ENCODE measurements at regions not wholly inside any gene's neighbourhood (a gene's known extent, or its start where the extent isn't known, plus 50 kb on each side); places are given as distances from the start of the nearest gene placed in this dataset.
"Not testable (repeated sequence)": the region's sequence is repeated elsewhere in the genome, so short reads cannot be mapped to it uniquely, and the experiment has no call there.

DNA sequence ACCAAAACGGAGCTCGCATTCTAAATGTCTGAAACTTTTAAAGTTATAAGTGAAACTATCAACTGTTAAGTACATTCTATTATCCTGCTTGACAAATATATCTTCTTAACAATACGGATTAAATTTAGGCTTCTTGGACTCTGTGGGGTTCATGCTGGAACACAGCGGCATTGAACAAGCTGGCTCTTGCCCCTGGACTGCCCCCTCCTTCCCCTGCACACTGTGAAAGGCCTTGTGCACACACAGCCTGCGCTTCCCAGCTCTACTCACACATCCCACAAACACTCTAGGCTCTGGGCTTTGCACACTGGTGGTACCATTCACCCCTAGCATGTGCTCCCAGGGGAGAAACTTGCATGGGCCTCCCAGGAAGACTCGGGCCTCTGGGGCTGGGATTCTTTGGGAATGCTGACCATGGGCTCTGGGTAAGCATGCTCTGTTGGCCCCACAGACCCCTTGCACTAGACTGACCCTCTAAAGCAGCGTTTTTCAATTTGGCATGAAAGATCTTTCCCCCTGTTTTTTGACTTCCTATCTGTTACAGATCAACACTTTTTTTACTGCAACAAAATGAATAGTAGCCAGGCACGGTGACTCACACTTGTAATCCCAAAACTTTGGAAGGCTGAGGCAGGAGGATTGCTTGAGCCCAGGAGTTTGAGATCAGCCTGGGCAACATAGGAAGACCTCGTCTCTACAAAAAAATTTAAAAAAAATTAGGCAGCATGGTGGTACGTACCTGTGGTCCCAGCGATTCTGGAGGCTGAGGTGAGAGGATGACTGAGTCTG, 96.2 kb upstream of the CPM start:
- peak; percentile 30 for DNase-seq (ENCODE audit: low read depth)

GRCh38 chr12:69030321-69030720, 97.3 kb upstream of the CPM start:
- no peak for DNase-seq (ENCODE audit: low read depth)

DNA sequence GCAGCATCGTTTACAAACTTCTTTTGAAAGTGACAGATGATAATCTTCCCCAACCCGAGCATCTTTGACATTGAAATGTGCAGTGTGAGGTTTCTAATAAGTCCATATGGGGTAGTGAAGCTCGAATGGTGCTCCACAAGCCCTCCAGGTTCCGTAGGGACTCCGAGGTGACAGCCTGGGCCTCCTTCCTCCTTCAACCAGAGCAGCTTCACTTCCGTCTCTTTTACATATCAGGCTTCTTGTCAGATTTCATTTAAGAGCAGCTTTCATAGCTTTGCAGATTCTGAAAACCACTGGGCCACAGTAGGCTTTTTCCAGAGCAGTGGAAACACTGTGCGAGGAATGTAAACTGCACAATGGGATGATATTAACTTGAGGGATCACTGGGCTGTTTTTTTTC, 103.6 kb upstream of the CPM start:
- no peak for DNase-seq (ENCODE audit: low read depth)

- no peak for DNase-seq (ENCODE audit: low read depth)
Observed at GRCh38 chr12:69036999-69037398, 104.0 kb upstream of the CPM start.

GRCh38 chr12:69039911-69040310, 106.9 kb upstream of the CPM start:
- no peak for DNase-seq (ENCODE audit: low read depth)

GRCh38 chr12:69042557-69042956, 109.6 kb upstream of the CPM start:
- no peak for DNase-seq (ENCODE audit: low read depth)

DNA sequence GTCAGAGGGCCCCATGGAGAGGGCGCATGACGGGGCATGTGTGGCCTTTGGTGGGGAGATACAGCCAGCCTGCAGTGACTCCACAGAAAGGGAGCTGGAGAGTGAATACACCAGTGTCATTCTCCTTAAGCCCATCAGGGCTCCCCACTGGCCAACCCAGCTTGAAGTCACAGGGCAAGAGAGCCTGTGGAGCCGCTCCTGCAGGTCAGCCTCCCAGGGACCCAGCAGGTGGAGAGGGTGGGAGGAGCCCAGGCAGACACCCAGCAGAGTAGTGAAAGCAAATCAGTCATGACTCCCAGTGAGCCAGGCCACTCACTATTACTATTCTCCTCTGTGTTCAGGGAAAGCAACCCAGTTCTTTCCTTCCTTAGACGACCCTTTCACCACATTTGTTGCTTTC, 110.0 kb upstream of the CPM start:
- DNase-seq (ENCODE audit: low read depth): no peak

DNA sequence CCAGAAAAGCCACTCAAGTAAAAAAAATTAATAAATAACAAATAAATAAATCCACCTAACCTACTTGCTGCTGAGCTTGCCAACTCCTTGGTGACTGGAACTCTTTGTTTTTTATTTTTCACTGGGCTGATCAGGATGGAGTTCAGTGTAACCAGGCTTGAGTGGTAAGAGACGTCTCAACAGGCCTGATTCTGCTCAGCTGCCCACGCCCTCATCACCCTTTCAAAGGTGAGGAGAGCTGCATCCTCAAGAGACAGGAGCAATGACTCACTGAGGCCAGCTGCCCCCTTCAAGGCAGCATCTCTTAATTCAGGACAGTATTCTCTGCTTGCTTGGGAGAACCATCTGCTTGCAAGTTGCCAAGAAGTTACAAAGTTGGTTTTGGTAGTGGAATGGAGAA, 111.9 kb upstream of the CPM start:
- DNase-seq (ENCODE audit: low read depth): no peak

DNA sequence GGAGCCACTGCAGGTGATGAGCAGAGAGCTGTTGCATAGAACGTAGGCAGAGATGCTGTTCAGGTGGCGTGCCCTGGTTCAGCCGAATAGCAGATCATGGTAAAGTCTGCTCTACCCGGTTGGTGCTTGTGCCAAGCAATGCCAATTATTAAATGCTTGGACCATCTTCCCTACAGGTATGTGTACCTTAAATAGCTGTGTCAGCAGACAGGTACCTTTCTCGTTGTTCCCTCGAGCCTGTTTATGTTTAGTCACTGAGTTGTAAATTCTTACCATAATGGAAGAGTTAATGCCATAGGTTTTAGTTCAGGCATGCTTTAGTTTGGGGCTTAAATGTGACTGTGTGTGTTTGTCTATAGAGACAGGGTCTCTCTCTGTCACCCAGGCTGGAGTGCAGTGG, 112.5 kb upstream of the CPM start:
- no peak for DNase-seq (ENCODE audit: low read depth)

GRCh38 chr12:69046363-69046762, 113.4 kb upstream of the CPM start:
- no peak for DNase-seq (ENCODE audit: low read depth)

GRCh38 chr12:69046920-69047319, 113.9 kb upstream of the CPM start:
- no peak for DNase-seq (ENCODE audit: low read depth)

DNA sequence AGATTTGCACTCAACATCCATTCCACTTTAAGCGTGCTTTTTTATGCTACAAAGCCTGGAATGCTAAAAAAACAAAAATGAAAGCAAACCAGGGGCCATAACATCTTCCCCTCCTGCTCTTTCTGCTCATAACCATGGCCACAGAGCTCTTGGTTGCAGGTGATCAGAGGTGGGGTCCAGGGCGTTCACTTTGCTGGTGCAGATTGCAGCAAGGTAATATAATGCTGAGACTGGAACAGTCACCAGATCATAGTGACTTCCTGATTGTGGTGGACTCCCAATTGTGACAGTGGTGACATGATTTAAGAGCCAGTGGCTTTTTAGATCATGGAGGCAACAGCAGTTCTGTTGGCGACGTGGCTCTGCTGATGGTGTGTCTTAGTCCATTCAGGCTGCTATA, 115.0 kb upstream of the CPM start:
- DNase-seq (ENCODE audit: low read depth): no peak

DNA sequence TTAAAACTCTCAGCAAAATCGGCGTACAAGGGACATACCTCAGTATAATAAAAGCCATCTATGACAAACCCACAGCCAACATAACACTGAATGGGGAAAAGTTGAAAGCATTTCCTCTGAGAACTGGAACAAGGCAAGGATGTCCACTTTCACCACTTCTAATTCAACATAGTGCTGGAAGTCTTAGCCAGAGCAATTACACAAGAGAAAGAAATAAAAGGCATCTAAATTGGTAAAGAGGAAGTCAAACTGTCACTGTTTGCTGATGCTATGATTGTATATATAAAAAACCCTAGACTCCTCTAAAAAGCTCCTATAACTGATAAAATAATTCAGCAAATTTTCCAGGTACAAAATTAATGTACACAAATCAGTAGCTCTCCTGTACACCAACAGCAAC, 116.9 kb upstream of the CPM start:
- DNase-seq (ENCODE audit: low read depth): not testable (repeated sequence)

DNA sequence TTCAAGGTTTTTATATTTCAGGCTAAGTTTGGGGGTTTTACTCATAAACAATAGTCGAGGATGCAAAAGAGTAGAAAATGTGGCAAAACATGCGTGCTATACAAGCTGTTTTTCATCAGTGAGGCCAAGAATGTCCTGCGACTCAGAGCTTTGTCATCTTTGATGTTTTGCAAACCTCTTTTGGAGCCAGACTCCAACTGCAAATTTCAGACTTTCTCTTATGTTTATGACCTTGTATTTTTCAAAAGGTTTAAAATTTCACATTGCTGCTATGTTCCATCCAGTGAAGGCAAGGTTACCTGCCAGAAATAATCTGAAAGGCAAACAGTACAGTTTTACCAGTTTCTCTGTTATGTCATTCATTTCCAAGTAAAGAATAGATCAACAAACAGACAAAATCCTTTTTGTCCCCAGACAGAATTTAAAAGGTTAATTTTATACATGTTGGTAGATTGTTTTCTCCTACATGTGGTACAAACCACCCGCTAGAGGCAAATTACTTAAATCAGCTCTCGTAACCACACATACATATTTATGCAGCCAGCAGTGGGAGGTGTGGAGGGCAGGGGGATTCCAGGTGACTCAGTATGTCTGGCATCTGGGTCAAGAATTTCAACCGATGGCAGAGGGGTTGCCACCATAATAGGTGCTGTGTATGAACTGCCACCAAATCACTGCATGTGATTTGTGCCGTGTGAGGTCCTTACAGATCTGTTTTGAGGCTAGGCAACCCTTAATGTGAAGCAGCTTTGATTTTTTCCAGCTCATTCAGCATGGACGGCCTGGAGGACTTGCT, 119.8 kb upstream of the CPM start:
- peak; percentile 92 for DNase-seq (ENCODE audit: low read depth)

- no peak for DNase-seq (ENCODE audit: low read depth)
Observed at GRCh38 chr12:69054343-69055056, 121.5 kb upstream of the CPM start.

GRCh38 chr12:69055280-69055679, 122.3 kb upstream of the CPM start:
- no peak for DNase-seq (ENCODE audit: low read depth)

GRCh38 chr12:69055706-69056105, 122.7 kb upstream of the CPM start:
- no peak for DNase-seq (ENCODE audit: low read depth)

DNA sequence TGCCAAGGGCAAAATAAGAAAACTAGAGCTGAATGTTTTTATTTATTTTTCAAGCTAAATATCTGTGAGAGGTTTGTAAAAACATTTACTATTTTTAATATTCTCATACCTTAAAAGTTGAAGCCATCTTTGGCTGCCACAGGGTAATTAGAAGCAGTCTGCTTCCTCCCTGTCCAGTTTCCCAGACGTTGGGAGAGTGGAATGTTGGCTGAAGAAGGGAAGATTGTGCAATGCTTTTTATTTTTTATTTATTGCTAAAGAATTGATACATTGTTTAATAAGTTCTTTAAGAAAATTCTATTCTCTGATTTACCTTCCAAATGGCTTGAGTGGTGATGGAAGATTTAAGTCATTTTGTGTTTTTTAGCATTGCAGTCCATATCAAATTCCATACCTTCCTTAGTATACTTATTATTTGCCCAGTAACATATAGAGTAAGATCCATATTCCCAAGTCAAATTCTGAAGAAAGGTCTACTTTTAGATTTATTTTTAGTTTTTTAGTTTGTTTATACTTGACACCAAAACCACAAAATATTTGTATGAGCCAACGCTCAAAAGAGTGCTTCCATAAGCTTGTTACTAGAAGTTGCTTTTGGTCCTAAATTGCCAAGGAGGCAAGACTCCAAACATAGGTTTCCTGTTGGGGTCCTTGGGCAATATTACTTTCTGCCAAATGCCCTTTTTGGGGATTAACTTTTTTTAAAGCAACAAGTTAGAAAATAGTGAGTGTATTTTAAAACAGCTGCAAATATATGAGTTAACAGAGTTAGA, 124.0 kb upstream of the CPM start:
- DNase-seq (ENCODE audit: low read depth): no peak

DNA sequence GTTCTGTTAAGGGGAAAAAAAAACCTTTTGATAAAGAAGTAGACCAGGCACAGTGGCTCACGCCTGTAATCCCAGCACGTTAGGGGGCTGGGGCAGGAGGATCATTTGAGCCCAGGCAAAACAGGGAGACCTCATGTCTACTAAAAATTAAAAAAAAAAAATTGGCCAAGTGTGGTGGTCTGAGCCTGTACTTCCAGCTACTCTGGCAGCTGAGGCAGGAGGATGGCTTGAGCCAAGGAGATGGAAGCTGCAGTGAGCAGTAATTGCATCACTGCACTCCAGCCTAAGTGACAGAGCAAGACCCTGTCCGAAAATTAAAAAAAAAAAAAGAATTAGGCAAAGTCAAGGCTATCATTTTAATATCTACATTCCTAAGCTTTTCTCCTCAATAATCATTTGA, 124.8 kb upstream of the CPM start:
- no peak for DNase-seq (ENCODE audit: low read depth)

DNA sequence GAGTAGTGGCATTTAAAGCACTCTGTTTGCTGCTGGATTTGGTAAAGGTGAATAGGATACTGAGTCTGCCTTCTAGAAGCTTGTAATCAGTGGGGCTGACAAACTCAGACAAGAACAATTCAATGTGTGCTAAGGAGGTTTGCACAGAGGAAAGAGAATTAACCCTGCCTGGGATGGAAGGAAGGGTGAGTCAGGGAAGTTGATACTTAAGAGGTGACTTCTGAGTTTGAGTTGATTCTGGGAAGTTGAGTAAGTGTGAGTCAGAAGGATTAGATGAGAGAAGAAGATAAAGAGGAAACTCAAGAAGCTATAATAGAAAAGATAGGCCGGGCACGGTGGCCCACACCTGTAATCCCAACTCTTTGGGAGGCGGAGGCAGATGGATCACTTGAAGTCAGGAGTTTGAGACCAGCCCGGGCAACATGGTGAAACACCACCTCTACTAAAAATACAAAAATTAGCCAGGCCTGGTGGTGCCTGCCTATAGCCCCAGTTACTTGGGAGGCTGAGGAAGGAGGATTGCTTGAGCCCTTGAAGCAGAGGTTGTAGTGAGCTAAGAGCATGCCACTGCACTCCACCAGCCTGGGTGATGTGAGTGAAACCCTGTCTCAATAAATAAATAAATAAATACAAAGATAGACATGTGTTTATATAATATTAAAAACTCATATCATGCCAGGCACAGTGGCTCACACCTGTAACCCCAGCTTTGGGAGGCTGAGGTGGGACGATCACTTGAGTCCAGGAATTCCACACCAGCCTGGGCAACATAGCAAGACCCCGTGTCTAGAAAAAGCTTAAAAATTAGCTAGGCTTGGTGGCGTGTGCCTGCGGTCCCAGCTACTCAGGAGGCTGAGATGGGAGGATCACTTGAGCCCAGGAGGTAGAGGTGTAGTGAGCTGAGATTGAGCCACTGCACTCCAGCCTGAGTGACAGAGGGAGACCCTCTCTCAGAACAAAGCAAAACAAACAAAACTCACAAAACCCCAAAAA, 126.8 kb upstream of the CPM start:
- peak; percentile 98 for DNase-seq (ENCODE audit: low read depth)

Data from HT1080 (cell line).